ENCODE measurements at regions not wholly inside any gene's neighbourhood (a gene's known extent, or its start where the extent isn't known, plus 50 kb on each side); places are given as distances from the start of the nearest gene placed in this dataset.

- no peak for DNase-seq (ENCODE audit: low read depth, low spot score)
- TF ChIP-seq POLR2AphosphoS5 (IDR thresholded peaks at IDR 0.05; ENCODE audit: low read depth, low read length), result no peak
- no peak for TF ChIP-seq FOSL1 (IDR thresholded peaks at IDR 0.05; ENCODE audit: low read depth)
- TF ChIP-seq MAX (IDR thresholded peaks at IDR 0.05), result no peak
- no peak for TF ChIP-seq YY1 (IDR thresholded peaks at IDR 0.05; ENCODE audit: extremely low read depth, insufficient replicate concordance, low read depth, low read length)
- no peak for TF ChIP-seq JUND (IDR thresholded peaks at IDR 0.05)
- TF ChIP-seq ZFX (IDR thresholded peaks at IDR 0.05), result no peak
- no peak for TF ChIP-seq ATF3 (IDR thresholded peaks at IDR 0.05)
- TF ChIP-seq REST (IDR thresholded peaks at IDR 0.05; ENCODE audit: low read depth), result no peak
- TF ChIP-seq SIN3A (IDR thresholded peaks at IDR 0.05; ENCODE audit: low read depth), result no peak
- H3K4me3 ChIP-seq (replicated peaks in 1 of 2; ENCODE audit: low read depth in 1 of 2, low read length in 2 of 2), result no peak overlapping the region
- H3K4me1 ChIP-seq (ENCODE audit: control insufficient read depth in 1 of 2, insufficient read depth in 2 of 2, low read length in 2 of 2), result no peaks in the 10 kb centered on the region
- no peaks in the 10 kb centered on the region for H3K9me2 ChIP-seq (ENCODE audit: insufficient read depth)
- peaks cover 6 to 17% of the 10 kb centered on the region in 2 experiments; a peak in 2 of 4 replicates for H3K9me3 ChIP-seq (ENCODE audit: control insufficient read depth in 1 of 2, insufficient read depth in 1 of 2, low read depth in 1 of 2, low read length in 2 of 2)
- no peak overlapping the region for H2AFZ ChIP-seq (ENCODE audit: low read depth, low read length, poor library complexity, severe bottlenecking)
- no peak overlapping the region for H3K27ac ChIP-seq (ENCODE audit: low read depth, low read length)
- BruUV-seq (replicated peaks), result no TSS peak
- H3K36me3 ChIP-seq (ENCODE audit: control insufficient read depth in 1 of 2, insufficient read depth in 2 of 2, low read length in 2 of 2), result no peaks in the 10 kb centered on the region
- H3K27me3 ChIP-seq (ENCODE audit: insufficient read depth, low read length), result no peaks in the 10 kb centered on the region
- H4K20me1 ChIP-seq (ENCODE audit: insufficient read depth), result no peaks in the 10 kb centered on the region
- H3K9ac ChIP-seq (ENCODE audit: low read length), result no peak overlapping the region
- intact Hi-C loops (cut with micrococcal nuclease), result no loop called here
- RAD21 ChIA-PET (ENCODE audit: low non-redundant PET in 1 of 2, low total read pairs in 2 of 2, uncharacterized antibody in 2 of 2, unreplicated experiment in 2 of 2), result no interaction called here
- CTCF ChIA-PET, result no interaction called here
- no peaks in the 10 kb centered on the region for H3K79me2 ChIP-seq (ENCODE audit: insufficient read depth, low read length)
- POLR2A ChIA-PET, result no interaction called here
- no peak overlapping the region for H3K4me2 ChIP-seq (ENCODE audit: low read length)
- ATAC-seq, result no peak
Measured at GRCh38 chr2:5945742-5946141, 253.6 kb downstream of the SOX11 start.

Measured in HCT116 (cell line).